Transverse colon (tissue), 4 donors: ENCODE measurements at regions not wholly inside any gene's neighbourhood (a gene's known extent, or its start where the extent isn't known, plus 50 kb on each side); places are given as distances from the start of the nearest gene placed in this dataset.

Experiments
- DNase-seq: peaks from one replicate; pipeline ENCODE4 v3.0.0-alpha.2; 2019
- H3K27ac ChIP-seq, 4 donors: fragments of 200-600 bp; sonication (generic); 2 replicates each; pipeline ENCODE4 v1.5.1; 2016 to 2018; ENCODE audit warnings: inconsistent platforms in 4 of 4
- H3K27me3 ChIP-seq: fragments of 200-600 bp; sonication (generic); 2 replicates; pipeline ENCODE4 v1.5.1; 2017; ENCODE audit warnings: inconsistent platforms
- H3K36me3 ChIP-seq, 4 donors: fragments of 200-600 bp; sonication (generic); 2 replicates each; pipeline ENCODE4 v1.5.1; 2017 to 2019; ENCODE audit warnings: inconsistent platforms in 4 of 4
- H3K4me1 ChIP-seq, 4 donors: fragments of 200-600 bp; sonication (generic); 2 replicates each; pipeline ENCODE4 v1.5.1; 2017 to 2020; ENCODE audit warnings: inconsistent platforms in 4 of 4
- H3K4me3 ChIP-seq, 4 donors: fragments of 200-600 bp; sonication (generic); 1 replicate in 1 of 4; 2 replicates in 3 of 4; pipeline versions ENCODE4 v1.5.1 to v1.6.1; 2017 to 2019; ENCODE audit warnings: inconsistent platforms in 4 of 4
- H3K9me3 ChIP-seq, 2 donors: fragments of 200-600 bp; sonication (generic); 2 replicates each; pipeline ENCODE4 v1.5.1; 2017 to 2019; ENCODE audit warnings: inconsistent platforms in 2 of 2
- EP300 ChIP-seq: sonication (generic); formaldehyde crosslinking; IDR thresholded peaks from one replicate; pipeline ENCODE4 v1.6.1; 2017; ENCODE audit warnings: antibody characterized with exemption, low read depth
- POLR2A ChIP-seq: fragments of 450-650 bp; IDR thresholded peaks from one replicate; pipeline ENCODE4 v1.6.1; 2016; ENCODE audit warnings: antibody characterized with exemption, mild to moderate bottlenecking, moderate library complexity
- POLR2AphosphoS5 ChIP-seq, 3 donors: sonication (generic); formaldehyde crosslinking; IDR thresholded peaks; one replicate each; pipeline ENCODE4 v1.6.1; 2016; ENCODE audit warnings: antibody characterized with exemption in 3 of 3
- WGBS, 2 donors: methylation state at CpG; one replicate each; pipeline ENCODE4 v1.1.5; 2018; ENCODE audit warnings: low coverage in 1 of 2; 5-methylcytosine and 5-hydroxymethylcytosine counted together
- in situ Hi-C, 4 donors: fragments of 200-750 bp; cut with MboI; loops; one replicate each; pipeline versions ENCODE4 v1.15.0 to v1.15.1; 2017; ENCODE audit warnings: low sequenced_read_pairs in 3 of 4, low pct_ligation_motif_present in 1 of 4, low pct_unique_long_range_greater_than_20kb in 1 of 4
- intact Hi-C: fragments of 100-400 bp; cut with DNase I; formaldehyde crosslinking; loops from one replicate; pipeline ENCODE4 v1.15.1; 2023; ENCODE audit warnings: low total_unique reads
- TF ChIP-seq, protein P1 (sequence below), 5 experiments: fragments of 200-600 bp in 3 of 5; fragments of 450-650 bp in 2 of 5; sonication (generic) in 3 of 5; IDR thresholded peaks; 1 replicate in 2 of 5; 2 replicates in 3 of 5; pipeline ENCODE4 v1.5.1; 2016 to 2017; ENCODE audit warnings: antibody characterized with exemption in 5 of 5, inconsistent platforms in 3 of 5, mild to moderate bottlenecking in 2 of 5, moderate library complexity in 1 of 5

DNA sequence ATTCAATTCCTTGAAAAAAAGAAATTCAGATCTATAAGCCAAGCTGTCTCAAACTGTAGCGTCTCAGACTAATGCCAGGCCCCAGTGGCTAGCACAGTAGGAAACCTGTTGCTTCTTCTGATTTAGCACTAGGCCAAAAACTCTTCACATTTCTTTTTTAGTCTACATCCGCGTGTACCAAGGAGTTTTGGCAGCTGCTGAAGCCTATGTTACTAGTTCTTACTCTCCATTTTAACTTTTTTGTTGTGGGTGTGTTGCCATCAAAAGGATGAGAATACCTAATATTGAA is 65.0 kb upstream of the BTN3A2 start:
- in situ Hi-C loops: loop anchor here in 1 of 4 donors (25.0 kb wide), 1 partner anchor 1212 kb away; no protein-coding TSS in a partner anchor
- DNase-seq: no peak
- no peak overlapping the region for H3K4me3 ChIP-seq
- no peaks in the 10 kb centered on the region for H3K36me3 ChIP-seq
- no peaks in the 10 kb centered on the region for H3K27me3 ChIP-seq
- peaks cover 0 to 3% (median 3%) of the 10 kb centered on the region in 4 donors for H3K4me1 ChIP-seq
- H3K9me3 ChIP-seq: no peaks in the 10 kb centered on the region
- H3K27ac ChIP-seq: no peak overlapping the region
- intact Hi-C loops: no loop called here
- WGBS, 2 donors: 91 to 97% methylated on average over 3 of the region's 3 CpGs
- TF ChIP-seq POLR2AphosphoS5 (IDR thresholded peaks at IDR 0.05) (no peak), POLR2A (no peak), EP300 (no peak)
- TF ChIP-seq, protein P1, sequence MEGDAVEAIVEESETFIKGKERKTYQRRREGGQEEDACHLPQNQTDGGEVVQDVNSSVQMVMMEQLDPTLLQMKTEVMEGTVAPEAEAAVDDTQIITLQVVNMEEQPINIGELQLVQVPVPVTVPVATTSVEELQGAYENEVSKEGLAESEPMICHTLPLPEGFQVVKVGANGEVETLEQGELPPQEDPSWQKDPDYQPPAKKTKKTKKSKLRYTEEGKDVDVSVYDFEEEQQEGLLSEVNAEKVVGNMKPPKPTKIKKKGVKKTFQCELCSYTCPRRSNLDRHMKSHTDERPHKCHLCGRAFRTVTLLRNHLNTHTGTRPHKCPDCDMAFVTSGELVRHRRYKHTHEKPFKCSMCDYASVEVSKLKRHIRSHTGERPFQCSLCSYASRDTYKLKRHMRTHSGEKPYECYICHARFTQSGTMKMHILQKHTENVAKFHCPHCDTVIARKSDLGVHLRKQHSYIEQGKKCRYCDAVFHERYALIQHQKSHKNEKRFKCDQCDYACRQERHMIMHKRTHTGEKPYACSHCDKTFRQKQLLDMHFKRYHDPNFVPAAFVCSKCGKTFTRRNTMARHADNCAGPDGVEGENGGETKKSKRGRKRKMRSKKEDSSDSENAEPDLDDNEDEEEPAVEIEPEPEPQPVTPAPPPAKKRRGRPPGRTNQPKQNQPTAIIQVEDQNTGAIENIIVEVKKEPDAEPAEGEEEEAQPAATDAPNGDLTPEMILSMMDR (IDR thresholded peaks at IDR 0.05): no peak

DNA sequence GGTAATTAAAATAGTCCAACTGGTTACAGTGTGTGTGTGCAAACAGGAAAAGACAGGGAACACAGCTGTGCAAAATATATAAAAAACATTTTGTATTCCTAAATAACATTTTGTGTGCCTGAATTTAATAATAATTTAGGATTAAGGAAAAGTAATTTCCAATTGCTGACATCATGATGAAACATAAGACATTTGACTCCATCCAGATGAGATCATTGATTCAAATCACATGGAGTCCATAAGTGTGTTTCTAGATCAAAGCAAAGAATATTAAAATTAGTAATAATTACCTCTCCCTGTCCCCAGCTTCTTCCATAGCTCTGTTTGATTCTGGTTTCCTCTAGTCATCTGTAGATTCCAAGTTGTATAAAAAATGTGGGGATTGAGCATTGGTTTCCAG is 64.6 kb upstream of the BTN3A2 start:
- DNase-seq: no peak
- Histone ChIP-seq H3K36me3 (no peaks in the 10 kb centered on the region), H3K4me1 (peaks cover 0 to 5% (median 2%) of the 10 kb centered on the region in 4 donors), H3K27ac (no peak overlapping the region), H3K27me3 (no peaks in the 10 kb centered on the region), H3K4me3 (no peak overlapping the region), H3K9me3 (no peaks in the 10 kb centered on the region)
- in situ Hi-C loops (loop anchor here in 1 of 4 donors (25.0 kb wide), 1 partner anchor 1212 kb away; no protein-coding TSS in a partner anchor), intact Hi-C loops (no loop called here)
- TF ChIP-seq POLR2AphosphoS5 (IDR thresholded peaks at IDR 0.05) (no peak), EP300 (no peak), POLR2A (no peak)
- TF ChIP-seq, protein P1 (IDR thresholded peaks at IDR 0.05): no peak

- Histone ChIP-seq H3K27me3 (no peaks in the 10 kb centered on the region), H3K36me3 (no peaks in the 10 kb centered on the region), H3K4me3 (no peak overlapping the region), H3K9me3 (no peaks in the 10 kb centered on the region), H3K4me1 (peaks cover 0 to 5% (median 1%) of the 10 kb centered on the region in 4 donors), H3K27ac (no peak overlapping the region)
- in situ Hi-C loops: loop anchor here in 1 of 4 donors (25.0 kb wide), 1 partner anchor 1211 kb away; no protein-coding TSS in a partner anchor
- TF ChIP-seq, protein P1 (IDR thresholded peaks at IDR 0.05): no peak
- TF ChIP-seq POLR2A (no peak), POLR2AphosphoS5 (IDR thresholded peaks at IDR 0.05) (no peak)
- DNase-seq: no peak
- intact Hi-C loops: no loop called here
Measured at GRCh38 chr6:26300828-26301227, 64.2 kb upstream of the BTN3A2 start.

DNA sequence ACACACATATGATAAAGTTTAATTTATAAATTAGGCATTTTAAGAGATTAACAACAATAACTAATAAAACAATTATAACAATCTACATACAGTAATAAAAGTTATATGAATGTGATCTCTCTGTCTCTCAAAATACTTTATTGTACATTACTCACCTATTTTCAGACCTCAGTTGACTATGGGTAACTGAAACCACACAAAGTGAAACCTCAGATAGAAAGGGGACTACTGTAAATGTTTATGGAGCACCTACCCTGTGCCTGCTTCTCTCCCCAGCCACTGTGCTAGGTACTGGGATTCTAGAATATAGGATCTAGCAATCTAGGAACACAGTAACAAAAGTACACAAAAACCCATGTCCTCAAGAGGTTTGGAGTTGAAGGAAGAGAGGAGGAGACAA is 63.4 kb upstream of the BTN3A2 start:
- Histone ChIP-seq H3K27me3 (no peaks in the 10 kb centered on the region), H3K4me1 (peaks cover 0 to 5% (median 0%) of the 10 kb centered on the region in 4 donors), H3K36me3 (no peaks in the 10 kb centered on the region), H3K4me3 (no peak overlapping the region), H3K27ac (no peak overlapping the region), H3K9me3 (no peaks in the 10 kb centered on the region)
- in situ Hi-C loops: loop anchor here in 1 of 4 donors (25.0 kb wide), 1 partner anchor 1211 kb away; no protein-coding TSS in a partner anchor
- intact Hi-C loops: no loop called here
- no peak for DNase-seq
- TF ChIP-seq POLR2AphosphoS5 (IDR thresholded peaks at IDR 0.05): no peak
- TF ChIP-seq, protein P1 (IDR thresholded peaks at IDR 0.05): no peak
- TF ChIP-seq POLR2A: no peak
- TF ChIP-seq EP300: no peak
